Mucosa of rectum (tissue), 2 donors: ENCODE measurements at regions not wholly inside any gene's neighbourhood (a gene's known extent, or its start where the extent isn't known, plus 50 kb on each side); places are given as distances from the start of the nearest gene placed in this dataset.
"Not testable (repeated sequence)": the region's sequence is repeated elsewhere in the genome, so short reads cannot be mapped to it uniquely, and the experiment has no call there.

Experiments
- H3K27ac ChIP-seq, 2 donors: one replicate each; pipeline ENCODE4 v1.7.0; 2013; ENCODE audit warnings: inconsistent platforms in 2 of 2, low read depth in 2 of 2, low read length in 2 of 2
- H3K27me3 ChIP-seq, 2 donors: one replicate each; pipeline ENCODE4 v1.7.0; 2013; ENCODE audit warnings: low read length in 2 of 2; ENCODE audit not compliant: control insufficient read depth in 2 of 2, insufficient read depth in 2 of 2
- H3K36me3 ChIP-seq, 2 donors: one replicate each; pipeline ENCODE4 v1.7.0; 2013; ENCODE audit warnings: low read length in 2 of 2; ENCODE audit not compliant: control insufficient read depth in 2 of 2, insufficient read depth in 2 of 2
- H3K4me1 ChIP-seq, 2 donors: one replicate each; pipeline ENCODE4 v1.7.0; 2013; ENCODE audit warnings: low read length in 2 of 2, mild to moderate bottlenecking in 1 of 2; ENCODE audit not compliant: control insufficient read depth in 2 of 2, insufficient read depth in 2 of 2
- H3K4me3 ChIP-seq, 2 donors: one replicate each; pipeline ENCODE4 v1.7.0; 2013; ENCODE audit warnings: low read length in 2 of 2
- H3K9ac ChIP-seq, 2 donors: one replicate each; pipeline ENCODE4 v1.7.0; 2013; ENCODE audit warnings: low read length in 2 of 2, low read depth in 1 of 2, mild to moderate bottlenecking in 1 of 2
- H3K9me3 ChIP-seq, 2 donors: one replicate each; pipeline ENCODE4 v1.7.0; 2013; ENCODE audit warnings: low read length in 2 of 2; ENCODE audit not compliant: control insufficient read depth in 2 of 2
- donor health status: healthy.
- donor health status: Normal muscosa, but diverticular disease.

DNA sequence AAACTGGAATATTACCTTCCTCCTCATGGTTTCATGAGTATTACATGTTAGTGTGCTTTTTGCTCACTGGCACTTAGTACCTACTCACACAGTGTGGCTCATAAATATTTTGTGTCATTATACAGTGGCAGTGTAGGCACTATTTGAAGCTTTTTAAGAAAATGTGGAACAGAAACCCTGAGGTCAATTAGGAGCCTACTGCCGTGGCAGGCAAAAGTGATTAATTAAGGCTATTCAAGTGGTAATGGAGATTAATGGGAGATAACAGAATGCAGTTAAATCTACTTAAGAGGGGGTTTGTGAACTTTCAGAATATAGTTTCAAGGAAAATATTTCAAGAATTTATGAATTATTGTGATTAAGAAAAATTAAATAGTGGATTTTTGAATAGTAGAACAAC is 277.6 kb downstream of the HGF start:
- no peaks in the 10 kb centered on the region for H3K36me3 ChIP-seq

DNA sequence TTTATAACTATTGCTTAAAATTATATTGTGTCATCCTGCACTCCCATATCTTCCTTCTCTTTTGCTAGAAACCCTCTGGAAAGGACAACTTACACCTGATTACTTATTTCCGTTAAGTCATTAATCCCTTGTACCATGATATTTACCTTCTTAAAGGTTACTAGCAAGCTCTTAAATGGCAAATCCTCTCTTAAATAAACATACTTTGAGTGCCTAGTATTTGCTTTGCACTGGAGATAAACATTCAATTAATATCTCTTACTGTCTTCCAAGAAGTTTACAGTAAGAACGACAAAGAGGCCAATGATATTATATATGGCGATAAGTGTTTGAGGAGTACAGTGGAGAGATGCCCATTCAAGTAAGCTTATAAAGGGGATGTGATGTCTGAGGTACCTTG is 278.3 kb downstream of the HGF start:
- no peaks in the 10 kb centered on the region for H3K4me1 ChIP-seq

More for the DNA sequence above, 277.6 kb downstream of the HGF start:
- H3K27me3 ChIP-seq, result no peaks in the 10 kb centered on the region
- no peak overlapping the region for H3K9ac ChIP-seq
- H3K4me3 ChIP-seq, result no peak overlapping the region
- no peaks in the 10 kb centered on the region for H3K9me3 ChIP-seq
- H3K27ac ChIP-seq, result no peak overlapping the region
- no peaks in the 10 kb centered on the region for H3K4me1 ChIP-seq

DNA sequence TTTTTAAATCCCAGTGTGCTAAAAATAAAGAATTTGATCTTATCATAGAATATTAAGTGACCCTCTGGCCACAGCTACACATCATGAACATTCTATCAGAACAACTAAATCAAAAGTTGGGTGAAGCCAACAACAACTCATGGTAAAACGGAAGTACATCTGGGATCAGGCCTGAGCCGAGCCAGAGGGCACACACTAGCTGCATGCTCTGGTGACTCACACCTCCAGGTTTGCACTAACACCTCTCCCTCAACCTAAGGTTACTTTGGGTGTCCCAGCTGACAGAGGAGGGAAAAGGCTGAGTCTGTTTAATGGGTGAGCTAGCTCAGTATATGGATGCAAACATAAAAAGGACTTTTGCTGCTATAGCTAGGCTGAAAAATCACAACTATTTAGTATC is 281.6 kb downstream of the HGF start:
- Histone ChIP-seq H3K36me3 (no peaks in the 10 kb centered on the region), H3K9ac (no peak overlapping the region), H3K27me3 (no peaks in the 10 kb centered on the region), H3K27ac (no peak overlapping the region), H3K4me3 (no peak overlapping the region), H3K9me3 (no peaks in the 10 kb centered on the region), H3K4me1 (no peaks in the 10 kb centered on the region)

More for the DNA sequence above, 278.3 kb downstream of the HGF start:
- no peak overlapping the region for H3K27ac ChIP-seq
- no peak overlapping the region for H3K4me3 ChIP-seq
- H3K36me3 ChIP-seq, result no peaks in the 10 kb centered on the region
- no peaks in the 10 kb centered on the region for H3K27me3 ChIP-seq
- H3K9me3 ChIP-seq, result no peaks in the 10 kb centered on the region
- H3K9ac ChIP-seq, result no peak overlapping the region

DNA sequence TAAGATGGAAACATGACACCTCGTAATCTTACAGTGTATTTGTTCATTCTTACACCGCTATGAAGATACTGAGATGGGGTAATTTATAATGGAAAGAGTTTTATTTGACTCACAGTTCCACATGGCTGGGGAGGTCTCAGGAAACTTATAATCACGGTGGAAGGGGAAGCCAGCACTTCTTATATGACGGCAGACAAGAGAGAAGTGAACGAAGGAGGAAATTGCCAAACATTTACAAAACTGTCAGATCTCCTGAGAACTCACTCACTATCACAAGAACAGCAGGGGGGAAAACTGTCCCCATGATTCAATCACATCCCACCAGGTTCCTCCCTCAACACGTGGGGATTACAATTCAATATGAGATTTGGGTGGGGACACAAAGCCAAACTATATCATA is 282.3 kb downstream of the HGF start:
- no peak overlapping the region for H3K27ac ChIP-seq
- H3K9me3 ChIP-seq, result no peaks in the 10 kb centered on the region
- no peaks in the 10 kb centered on the region for H3K4me1 ChIP-seq
- no peak overlapping the region for H3K9ac ChIP-seq
- H3K36me3 ChIP-seq, result no peaks in the 10 kb centered on the region
- no peak overlapping the region for H3K4me3 ChIP-seq
- no peaks in the 10 kb centered on the region for H3K27me3 ChIP-seq

DNA sequence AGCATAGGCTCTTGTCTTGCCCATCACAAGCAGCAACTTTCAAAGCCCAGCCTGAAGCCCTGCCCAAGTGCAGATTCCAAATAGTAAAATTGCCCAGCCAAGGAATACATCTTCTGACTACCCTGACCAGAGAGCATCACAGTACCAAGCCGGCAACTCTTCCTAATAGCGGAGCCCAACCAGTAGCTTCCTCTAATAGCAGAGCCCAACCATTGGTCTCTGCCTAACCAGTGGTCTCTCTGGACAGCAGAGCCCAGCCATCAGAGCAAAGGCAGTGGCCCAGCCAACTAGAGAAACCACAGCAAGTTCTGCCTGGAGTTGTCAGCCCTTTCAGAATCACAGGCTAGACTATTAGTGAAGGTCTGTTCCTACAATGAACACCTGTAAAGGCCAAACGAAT is 285.6 kb downstream of the HGF start:
- no peaks in the 10 kb centered on the region for H3K4me1 ChIP-seq
- no peaks in the 10 kb centered on the region for H3K9me3 ChIP-seq
- no peaks in the 10 kb centered on the region for H3K27me3 ChIP-seq
- H3K9ac ChIP-seq, result no peak overlapping the region
- H3K36me3 ChIP-seq, result no peaks in the 10 kb centered on the region
- H3K4me3 ChIP-seq, result no peak overlapping the region
- no peak overlapping the region for H3K27ac ChIP-seq

DNA sequence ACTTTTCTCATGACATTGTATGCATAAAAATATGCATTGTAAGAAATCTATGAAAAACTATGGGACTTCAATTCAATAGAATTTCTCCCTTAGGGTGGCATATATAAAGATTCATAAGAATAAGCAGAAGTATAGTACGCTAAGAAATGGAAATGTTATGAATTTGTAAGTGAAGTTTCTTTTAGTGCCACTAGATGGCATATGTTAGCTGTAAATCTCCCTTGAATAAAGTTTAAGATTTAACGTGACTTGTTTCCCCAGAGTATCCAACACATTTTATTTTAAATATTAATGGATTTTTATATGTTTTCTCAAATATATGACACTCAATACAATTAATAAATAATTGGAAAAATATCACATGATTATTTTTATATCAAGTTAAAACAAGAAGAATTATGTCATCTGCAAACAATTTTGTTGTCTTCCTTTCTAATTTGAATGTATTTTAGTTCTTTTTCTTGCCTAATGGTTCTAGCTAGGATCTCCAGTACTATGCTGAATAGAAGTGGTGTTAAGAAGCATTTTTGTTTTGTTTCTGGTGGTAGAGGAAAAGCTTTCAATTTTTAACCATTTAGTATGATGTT is 287.2 kb downstream of the HGF start:
- Histone ChIP-seq H3K4me3 (no peak overlapping the region), H3K36me3 (no peaks in the 10 kb centered on the region), H3K9ac (no peak overlapping the region), H3K27ac (no peak overlapping the region), H3K9me3 (no peaks in the 10 kb centered on the region), H3K27me3 (no peaks in the 10 kb centered on the region), H3K4me1 (peaks cover 0 to 5% of the 10 kb centered on the region in 2 donors)

DNA sequence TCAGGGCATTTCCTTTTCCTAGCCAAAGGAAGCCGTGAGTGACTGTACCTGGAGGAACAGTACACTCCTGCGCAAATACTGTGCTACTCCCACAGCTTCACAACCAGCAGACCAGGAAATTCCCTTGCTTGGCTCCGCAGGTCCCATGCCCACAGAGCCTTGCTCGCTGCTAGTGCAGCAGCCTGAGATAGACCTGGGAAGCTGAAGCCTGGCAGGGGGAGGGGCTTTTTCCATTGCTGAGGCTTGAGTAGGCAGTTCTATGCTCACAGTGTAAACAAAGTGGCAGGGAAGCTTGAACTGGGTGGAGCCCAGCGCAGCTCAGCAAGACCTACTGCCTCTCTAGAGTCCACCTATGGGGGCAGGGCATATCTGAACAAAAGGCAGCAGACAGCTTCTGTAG is 291.2 kb downstream of the HGF start:
- Histone ChIP-seq H3K9me3 (no peaks in the 10 kb centered on the region), H3K27me3 (no peaks in the 10 kb centered on the region), H3K4me3 (no peak overlapping the region), H3K4me1 (peaks cover 0 to 5% of the 10 kb centered on the region in 2 donors), H3K27ac (no peak overlapping the region), H3K36me3 (no peaks in the 10 kb centered on the region), H3K9ac (no peak overlapping the region)

DNA sequence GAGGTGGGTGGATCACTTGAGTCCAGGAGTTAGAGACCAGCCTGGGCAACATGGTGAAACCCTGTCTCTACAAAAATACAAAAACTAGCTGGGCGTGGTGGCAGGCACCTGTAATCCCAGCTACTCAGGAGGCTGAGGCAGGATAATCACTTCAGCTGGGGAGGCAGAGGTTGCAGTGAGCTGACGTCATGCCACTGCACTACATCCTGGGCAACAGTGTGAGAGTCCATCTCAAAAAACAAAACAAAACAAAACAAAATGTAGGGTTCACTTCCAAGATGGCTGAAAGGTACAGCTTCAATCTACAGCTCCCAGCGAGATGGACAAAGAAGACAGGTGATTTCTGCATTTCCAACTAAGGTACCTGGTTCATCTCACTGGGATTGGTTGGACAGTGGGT is 291.6 kb downstream of the HGF start:
- not testable (repeated sequence) for H3K9me3 ChIP-seq

DNA sequence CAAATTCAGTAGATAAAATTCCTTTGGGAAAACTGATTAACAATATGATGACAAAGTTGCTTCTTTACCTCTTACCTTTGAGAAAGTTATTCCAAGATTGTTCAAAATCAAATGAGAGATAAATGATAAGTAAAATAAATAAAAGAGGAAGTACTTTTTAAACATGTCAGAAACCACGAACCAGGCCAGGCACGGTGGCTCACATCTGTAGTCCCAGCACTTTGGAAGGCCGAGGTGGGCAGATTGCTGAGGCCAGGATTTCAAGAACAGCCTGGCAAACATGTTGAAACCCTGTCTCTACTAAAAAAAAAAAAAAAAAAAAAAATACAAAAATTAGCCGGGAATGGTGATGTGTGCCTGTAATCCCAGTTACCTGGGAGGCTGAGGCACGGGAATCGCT is 296.6 kb downstream of the HGF start:
- H3K27ac ChIP-seq, result no peak overlapping the region
- no peak overlapping the region for H3K9ac ChIP-seq
- H3K27me3 ChIP-seq, result no peaks in the 10 kb centered on the region
- H3K36me3 ChIP-seq, result no peaks in the 10 kb centered on the region
- no peaks in the 10 kb centered on the region for H3K9me3 ChIP-seq
- peaks cover 2 to 18% of the 10 kb centered on the region in 2 donors for H3K4me1 ChIP-seq
- no peak overlapping the region for H3K4me3 ChIP-seq

More for the DNA sequence above, 291.6 kb downstream of the HGF start:
- not testable (repeated sequence) for H3K36me3 ChIP-seq, H3K4me3 ChIP-seq, H3K27me3 ChIP-seq, H3K27ac ChIP-seq, H3K9ac ChIP-seq, H3K4me1 ChIP-seq

DNA sequence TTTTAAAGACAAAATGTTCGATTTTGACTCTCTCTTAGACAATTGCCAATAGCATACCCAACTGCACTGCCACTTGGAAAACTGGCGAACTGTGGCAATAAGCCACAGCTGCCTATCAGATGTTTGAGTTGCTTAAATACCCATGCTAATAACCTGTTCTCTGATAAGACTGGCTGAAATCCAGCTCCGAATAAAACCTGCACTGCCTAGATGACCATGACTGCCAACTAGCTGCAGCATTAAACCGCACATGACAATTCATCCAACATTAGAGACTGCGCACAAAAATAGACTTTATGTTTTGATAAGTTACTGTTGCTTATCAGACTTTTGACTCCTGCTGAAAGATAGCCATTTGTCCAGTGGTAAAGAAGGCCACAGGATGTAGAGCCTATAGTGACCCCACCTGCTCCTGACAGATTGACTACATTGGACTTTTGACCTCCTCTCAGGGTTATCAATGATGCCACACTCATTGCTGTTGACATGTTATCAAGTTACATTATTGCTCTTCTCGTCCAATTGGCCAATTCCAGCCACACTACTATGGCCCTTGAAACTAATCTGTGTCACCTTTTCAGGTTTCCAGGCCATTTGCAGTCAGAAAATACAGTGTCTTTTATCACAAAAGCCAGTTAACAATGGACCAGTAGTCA is 299.0 kb downstream of the HGF start:
- H3K9me3 ChIP-seq, result no peaks in the 10 kb centered on the region
- peaks cover 2 to 23% of the 10 kb centered on the region in 2 donors for H3K4me1 ChIP-seq
- H3K36me3 ChIP-seq, result no peaks in the 10 kb centered on the region
- H3K9ac ChIP-seq, result no peak overlapping the region
- no peak overlapping the region for H3K4me3 ChIP-seq
- H3K27ac ChIP-seq, result no peak overlapping the region
- H3K27me3 ChIP-seq, result no peaks in the 10 kb centered on the region
